Neural cell (in vitro differentiated cells): ENCODE measurements at regions not wholly inside any gene's neighbourhood (a gene's known extent, or its start where the extent isn't known, plus 50 kb on each side); places are given as distances from the start of the nearest gene placed in this dataset.

Source experiments
- H2AFZ ChIP-seq: fragments of 200-600, 300-800 bp; sonication (generic), shearing (Covaris generic); 2 replicates; pipeline ENCODE4 v1.6.0; 2014; ENCODE audit warnings: low read depth, mild to moderate bottlenecking, antibody characterized with exemption, low read length, moderate library complexity
- H3F3A ChIP-seq: fragments of 200-600 bp; shearing (Covaris generic); 2 replicates; pipeline ENCODE4 v1.6.1; 2016; ENCODE audit warnings: mild to moderate bottlenecking, moderate library complexity, mixed read lengths, antibody characterized with exemption, low read length; ENCODE audit not compliant: insufficient read depth, poor library complexity, severe bottlenecking
- H3K27ac ChIP-seq: fragments of 200-600, 300-800 bp; sonication (generic), shearing (Covaris generic); 2 replicates; pipeline ENCODE4 v1.5.1; 2014; ENCODE audit warnings: mild to moderate bottlenecking, low read length, moderate library complexity
- H3K27me3 ChIP-seq: fragments of 300-800, 200-600 bp; sonication (generic), shearing (Covaris generic); 2 replicates; pipeline ENCODE4 v1.6.0; 2014; ENCODE audit warnings: mild to moderate bottlenecking, low read depth, low read length, moderate library complexity; ENCODE audit not compliant: insufficient read depth
- H3K36me3 ChIP-seq: fragments of 300-800, 200-600 bp; sonication (generic), shearing (Covaris generic); 2 replicates; pipeline ENCODE4 v1.5.1; 2014; ENCODE audit warnings: mild to moderate bottlenecking, antibody characterized with exemption, low read length, moderate library complexity; ENCODE audit not compliant: insufficient read depth
- H3K4me2 ChIP-seq: fragments of 300-800, 200-600 bp; sonication (generic), shearing (Covaris generic); 2 replicates; pipeline ENCODE4 v1.6.0; 2014; ENCODE audit warnings: mild to moderate bottlenecking, low read length
- H3K4me3 ChIP-seq: fragments of 300-800, 200-600 bp; sonication (generic), shearing (Covaris generic); 2 replicates; pipeline ENCODE4 v1.5.1; 2014; ENCODE audit warnings: mild to moderate bottlenecking, low read length, moderate library complexity
- H3K79me2 ChIP-seq: fragments of 200-600 bp; shearing (Covaris generic); replicated peaks from 2 replicates; pipeline ENCODE4 v1.6.0; 2014; ENCODE audit warnings: mild to moderate bottlenecking, low read length, moderate library complexity; ENCODE audit not compliant: insufficient read depth
- H3K9ac ChIP-seq: fragments of 300-800, 200-600 bp; sonication (generic), shearing (Covaris generic); 2 replicates; pipeline ENCODE4 v1.6.1; 2016; ENCODE audit warnings: mild to moderate bottlenecking, low read length, mixed read lengths
- H3K9me2 ChIP-seq: fragments of 200-600 bp; shearing (Covaris generic); 2 replicates; pipeline ENCODE4 v1.6.1; 2016; ENCODE audit warnings: mild to moderate bottlenecking, low read length, mixed read lengths; ENCODE audit not compliant: insufficient read depth
- H3K9me3 ChIP-seq: fragments of 200-600, 300-800 bp; sonication (generic), shearing (Covaris generic); 2 replicates; pipeline ENCODE4 v1.6.1; 2016; ENCODE audit warnings: mild to moderate bottlenecking, mixed run types, low read length, moderate library complexity, mixed read lengths
- H4K20me1 ChIP-seq: fragments of 200-600 bp; shearing (Covaris generic); 2 replicates; pipeline ENCODE4 v1.6.1; 2016; ENCODE audit warnings: mild to moderate bottlenecking, mixed run types; ENCODE audit not compliant: insufficient read depth
- CTCF ChIP-seq: fragments of 450-650 bp; IDR thresholded peaks from 2 replicates; pipeline ENCODE4 v1.5.1; 2014; ENCODE audit warnings: antibody characterized with exemption, mild to moderate bottlenecking, moderate library complexity; ENCODE audit not compliant: poor library complexity, severe bottlenecking
- EP300 ChIP-seq: fragments of 450-650 bp; conservative IDR thresholded peaks from 2 replicates; pipeline ENCODE4 v1.6.1; 2014; ENCODE audit warnings: antibody characterized with exemption, mild to moderate bottlenecking, moderate library complexity; ENCODE audit not compliant: poor library complexity, severe bottlenecking
- EZH2 ChIP-seq: fragments of 200-600, 300-800 bp; shearing (Covaris generic), sonication (generic); IDR thresholded peaks from 2 replicates; pipeline ENCODE4 v1.6.1; 2014; ENCODE audit warnings: antibody characterized with exemption, low read length, borderline replicate concordance, mild to moderate bottlenecking; ENCODE audit not compliant: insufficient read depth, poor library complexity, severe bottlenecking
- MXI1 ChIP-seq: fragments of 450-650 bp; conservative IDR thresholded peaks from 2 replicates; pipeline ENCODE4 v1.6.1; 2014; ENCODE audit warnings: antibody characterized with exemption, mild to moderate bottlenecking; ENCODE audit not compliant: poor library complexity, severe bottlenecking
- POLR2AphosphoS5 ChIP-seq: IDR thresholded peaks from 2 replicates; pipeline ENCODE4 v1.6.1; 2012
- RAD21 ChIP-seq: fragments of 450-650 bp; conservative IDR thresholded peaks from 2 replicates; pipeline ENCODE4 v1.6.1; 2014; ENCODE audit warnings: antibody characterized with exemption, mild to moderate bottlenecking, moderate library complexity
- SMC3 ChIP-seq: fragments of 450-650 bp; conservative IDR thresholded peaks from 2 replicates; pipeline ENCODE4 v1.6.1; 2014; ENCODE audit warnings: antibody characterized with exemption, mild to moderate bottlenecking, moderate library complexity; ENCODE audit not compliant: poor library complexity
- TAF1 ChIP-seq: IDR thresholded peaks from 2 replicates; pipeline ENCODE4 v1.6.1; 2012; ENCODE audit warnings: low read depth
- TF ChIP-seq, protein P1 (sequence below): IDR thresholded peaks from 2 replicates; pipeline ENCODE4 v1.6.1; 2012; ENCODE audit warnings: borderline replicate concordance

GRCh38 chr1:55579332-55580001 is 364.3 kb upstream of the USP24 start:
- Histone ChIP-seq H3K79me2 (no peaks in the 10 kb centered on the region), H3K9me2 (no peaks in the 10 kb centered on the region), H3K9me3 (no peaks in the 10 kb centered on the region), H3K4me3 (no peak overlapping the region), H2AFZ (no peak overlapping the region), H3K27ac (no peak overlapping the region), H3F3A (no peaks in the 10 kb centered on the region), H3K9ac (no peak overlapping the region), H3K27me3 (no peaks in the 10 kb centered on the region), H3K4me2 (no peak overlapping the region), H3K36me3 (no peaks in the 10 kb centered on the region), H4K20me1 (no peaks in the 10 kb centered on the region)
- TF ChIP-seq MXI1 (no peak), POLR2AphosphoS5 (no peak), EP300 (no peak), TAF1 (no peak), RAD21 (no peak), CTCF (no peak), EZH2 (no peak), SMC3 (no peak)
- TF ChIP-seq, protein P1, sequence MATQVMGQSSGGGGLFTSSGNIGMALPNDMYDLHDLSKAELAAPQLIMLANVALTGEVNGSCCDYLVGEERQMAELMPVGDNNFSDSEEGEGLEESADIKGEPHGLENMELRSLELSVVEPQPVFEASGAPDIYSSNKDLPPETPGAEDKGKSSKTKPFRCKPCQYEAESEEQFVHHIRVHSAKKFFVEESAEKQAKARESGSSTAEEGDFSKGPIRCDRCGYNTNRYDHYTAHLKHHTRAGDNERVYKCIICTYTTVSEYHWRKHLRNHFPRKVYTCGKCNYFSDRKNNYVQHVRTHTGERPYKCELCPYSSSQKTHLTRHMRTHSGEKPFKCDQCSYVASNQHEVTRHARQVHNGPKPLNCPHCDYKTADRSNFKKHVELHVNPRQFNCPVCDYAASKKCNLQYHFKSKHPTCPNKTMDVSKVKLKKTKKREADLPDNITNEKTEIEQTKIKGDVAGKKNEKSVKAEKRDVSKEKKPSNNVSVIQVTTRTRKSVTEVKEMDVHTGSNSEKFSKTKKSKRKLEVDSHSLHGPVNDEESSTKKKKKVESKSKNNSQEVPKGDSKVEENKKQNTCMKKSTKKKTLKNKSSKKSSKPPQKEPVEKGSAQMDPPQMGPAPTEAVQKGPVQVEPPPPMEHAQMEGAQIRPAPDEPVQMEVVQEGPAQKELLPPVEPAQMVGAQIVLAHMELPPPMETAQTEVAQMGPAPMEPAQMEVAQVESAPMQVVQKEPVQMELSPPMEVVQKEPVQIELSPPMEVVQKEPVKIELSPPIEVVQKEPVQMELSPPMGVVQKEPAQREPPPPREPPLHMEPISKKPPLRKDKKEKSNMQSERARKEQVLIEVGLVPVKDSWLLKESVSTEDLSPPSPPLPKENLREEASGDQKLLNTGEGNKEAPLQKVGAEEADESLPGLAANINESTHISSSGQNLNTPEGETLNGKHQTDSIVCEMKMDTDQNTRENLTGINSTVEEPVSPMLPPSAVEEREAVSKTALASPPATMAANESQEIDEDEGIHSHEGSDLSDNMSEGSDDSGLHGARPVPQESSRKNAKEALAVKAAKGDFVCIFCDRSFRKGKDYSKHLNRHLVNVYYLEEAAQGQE = no peak

- no peak overlapping the region for H3K4me2 ChIP-seq
- no peaks in the 10 kb centered on the region for H3K9me2 ChIP-seq
- no peak overlapping the region for H3K9ac ChIP-seq
- TF ChIP-seq POLR2AphosphoS5 = no peak
- no peak for TF ChIP-seq TAF1
- TF ChIP-seq, protein P1 = no peak
- no peak for TF ChIP-seq EP300
- no peak for TF ChIP-seq MXI1
- TF ChIP-seq RAD21 = no peak
- TF ChIP-seq EZH2 = no peak
- TF ChIP-seq CTCF = no peak
- no peak for TF ChIP-seq SMC3
- H3K27me3 ChIP-seq = no peaks in the 10 kb centered on the region
- no peaks in the 10 kb centered on the region for H3F3A ChIP-seq
- no peaks in the 10 kb centered on the region for H3K36me3 ChIP-seq
- no peaks in the 10 kb centered on the region for H4K20me1 ChIP-seq
- H3K79me2 ChIP-seq = no peaks in the 10 kb centered on the region
- H2AFZ ChIP-seq = no peak overlapping the region
- no peak overlapping the region for H3K27ac ChIP-seq
- H3K9me3 ChIP-seq = no peaks in the 10 kb centered on the region
- no peak overlapping the region for H3K4me3 ChIP-seq
Measured at GRCh38 chr1:55578646-55579045, 363.5 kb upstream of the USP24 start.
